SK-N-SH treated with all-trans-retinoic acid at 6 μM for 48 hours (cell line): ENCODE measurements at regions not wholly inside any gene's neighbourhood (a gene's known extent, or its start where the extent isn't known, plus 50 kb on each side); places are given as distances from the start of the nearest gene placed in this dataset.

Experiments used
- ATAC-seq: fragments of 200-7000 bp; cut with Tn5 transposase; 3 replicates; pipeline ENCODE4 v1.9.1; 2020; ENCODE audit warnings: mild to moderate bottlenecking, moderate library complexity
- ARNTL ChIP-seq: fragments of 450-650 bp; formaldehyde crosslinking; IDR thresholded peaks from 2 replicates; pipeline ENCODE4 v1.5.0; 2020; ENCODE audit warnings: low read depth, mild to moderate bottlenecking, moderate library complexity, borderline replicate concordance
- BACH2 ChIP-seq: fragments of 250-450 bp; sonication (Bioruptor Pico); IDR thresholded peaks from 2 replicates; pipeline ENCODE4 v1.9.0; 2021; ENCODE audit warnings: mild to moderate bottlenecking, borderline replicate concordance
- CSDC2 ChIP-seq: fragments of 250-450 bp; sonication (Bioruptor Pico); IDR thresholded peaks from 2 replicates; pipeline ENCODE4 v1.5.0; 2020; ENCODE audit warnings: mild to moderate bottlenecking, moderate library complexity
- ESRRG ChIP-seq: fragments of 250-450 bp; sonication (Bioruptor Pico); IDR thresholded peaks from 2 replicates; pipeline ENCODE4 v1.6.1; 2021; ENCODE audit warnings: mild to moderate bottlenecking
- ISL1 ChIP-seq: fragments of 250-450 bp; sonication (Bioruptor Pico); IDR thresholded peaks from 2 replicates; pipeline ENCODE4 v2.1.2; 2022; ENCODE audit warnings: mild to moderate bottlenecking, moderate library complexity
- OSR1 ChIP-seq: fragments of 250-450 bp; sonication (Bioruptor Pico); IDR thresholded peaks from 2 replicates; pipeline ENCODE4 v1.8.0; 2022; ENCODE audit warnings: moderate library complexity, mild to moderate bottlenecking, inconsistent platforms
- SNAI2 ChIP-seq: fragments of 250-450 bp; sonication (Bioruptor Pico); IDR thresholded peaks from 2 replicates; pipeline ENCODE4 v1.5.0; 2020; ENCODE audit warnings: mild to moderate bottlenecking, moderate library complexity
- TCF4 ChIP-seq: fragments of 250-450 bp; sonication (Bioruptor Pico); IDR thresholded peaks from 2 replicates; pipeline ENCODE4 v1.8.0; 2021; ENCODE audit warnings: mild to moderate bottlenecking, moderate library complexity, borderline replicate concordance
- TOX ChIP-seq: fragments of 250-450 bp; sonication (Bioruptor Pico); IDR thresholded peaks from 2 replicates; pipeline ENCODE4 v1.8.0; 2021; ENCODE audit warnings: mild to moderate bottlenecking, moderate library complexity, borderline replicate concordance
- ZFP3 ChIP-seq: fragments of 250-450 bp; sonication (Bioruptor Pico); IDR thresholded peaks from 2 replicates; pipeline ENCODE4 v1.5.0; 2020; ENCODE audit warnings: mild to moderate bottlenecking, moderate library complexity
- ZFP30 ChIP-seq: fragments of 450-650 bp; formaldehyde crosslinking; IDR thresholded peaks from 2 replicates; pipeline ENCODE4 v1.5.0; 2022; ENCODE audit warnings: mild to moderate bottlenecking, moderate library complexity
- ZNF565 ChIP-seq: fragments of 450-650 bp; formaldehyde crosslinking; conservative IDR thresholded peaks from 2 replicates; pipeline ENCODE4 v1.5.0; 2020; ENCODE audit warnings: low read depth, mild to moderate bottlenecking, moderate library complexity
- ZNF70 ChIP-seq: fragments of 450-650 bp; formaldehyde crosslinking; IDR thresholded peaks from 2 replicates; pipeline ENCODE4 v1.5.0; 2020; ENCODE audit warnings: mild to moderate bottlenecking, moderate library complexity
- TF ChIP-seq, protein P1 (sequence below): fragments of 250-450 bp; sonication (Bioruptor Pico); IDR thresholded peaks from 2 replicates; pipeline ENCODE4 v1.5.1; 2021; ENCODE audit warnings: mild to moderate bottlenecking, moderate library complexity
- TF ChIP-seq, protein P2 (sequence below): fragments of 250-450 bp; sonication (Bioruptor Pico); IDR thresholded peaks from 2 replicates; pipeline ENCODE4 v1.8.0; 2021; ENCODE audit warnings: low read depth, mild to moderate bottlenecking, moderate library complexity, borderline replicate concordance
- TF ChIP-seq, protein P3 (sequence below): fragments of 250-450 bp; sonication (Bioruptor Pico); IDR thresholded peaks from 2 replicates; pipeline ENCODE4 v1.5.1; 2020; ENCODE audit warnings: low read depth, mild to moderate bottlenecking, moderate library complexity
- TF ChIP-seq, protein P4 (sequence below): fragments of 250-450 bp; sonication (Bioruptor Pico); IDR thresholded peaks from 2 replicates; pipeline ENCODE4 v1.8.0; 2020; ENCODE audit warnings: mild to moderate bottlenecking, moderate library complexity, borderline replicate concordance
- TF ChIP-seq, protein P5 (sequence below): fragments of 250-450 bp; sonication (Bioruptor Pico); IDR thresholded peaks from 2 replicates; pipeline ENCODE4 v1.5.0; 2020; ENCODE audit warnings: mild to moderate bottlenecking, moderate library complexity

DNA sequence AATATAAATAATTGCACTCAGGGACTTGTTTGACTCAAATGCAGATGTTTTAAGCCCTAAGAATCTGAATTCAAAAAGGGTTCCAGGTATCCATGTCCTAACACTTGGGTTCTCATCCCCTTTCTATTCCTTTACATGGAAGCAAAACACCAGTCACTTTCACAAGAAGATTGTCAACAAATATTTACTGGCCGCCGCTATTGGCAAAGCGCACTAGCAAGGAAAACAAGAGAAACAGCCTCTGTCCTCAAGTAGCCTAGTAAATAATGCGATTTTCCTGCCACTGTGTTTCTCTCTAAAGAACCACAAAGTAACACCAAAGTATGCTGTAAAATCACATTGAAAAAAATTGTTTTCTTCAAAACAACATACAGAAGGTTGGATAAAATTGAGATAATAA lies 66.7 kb upstream of the EZH2 start:
- TF ChIP-seq, protein P1, sequence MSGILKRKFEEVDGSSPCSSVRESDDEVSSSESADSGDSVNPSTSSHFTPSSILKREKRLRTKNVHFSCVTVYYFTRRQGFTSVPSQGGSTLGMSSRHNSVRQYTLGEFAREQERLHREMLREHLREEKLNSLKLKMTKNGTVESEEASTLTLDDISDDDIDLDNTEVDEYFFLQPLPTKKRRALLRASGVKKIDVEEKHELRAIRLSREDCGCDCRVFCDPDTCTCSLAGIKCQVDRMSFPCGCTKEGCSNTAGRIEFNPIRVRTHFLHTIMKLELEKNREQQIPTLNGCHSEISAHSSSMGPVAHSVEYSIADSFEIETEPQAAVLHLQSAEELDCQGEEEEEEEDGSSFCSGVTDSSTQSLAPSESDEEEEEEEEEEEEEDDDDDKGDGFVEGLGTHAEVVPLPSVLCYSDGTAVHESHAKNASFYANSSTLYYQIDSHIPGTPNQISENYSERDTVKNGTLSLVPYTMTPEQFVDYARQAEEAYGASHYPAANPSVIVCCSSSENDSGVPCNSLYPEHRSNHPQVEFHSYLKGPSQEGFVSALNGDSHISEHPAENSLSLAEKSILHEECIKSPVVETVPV (CRISPR knock-in tag), result no peak
- no peak for TF ChIP-seq CSDC2 (CRISPR knock-in tag)
- TF ChIP-seq, protein P2, sequence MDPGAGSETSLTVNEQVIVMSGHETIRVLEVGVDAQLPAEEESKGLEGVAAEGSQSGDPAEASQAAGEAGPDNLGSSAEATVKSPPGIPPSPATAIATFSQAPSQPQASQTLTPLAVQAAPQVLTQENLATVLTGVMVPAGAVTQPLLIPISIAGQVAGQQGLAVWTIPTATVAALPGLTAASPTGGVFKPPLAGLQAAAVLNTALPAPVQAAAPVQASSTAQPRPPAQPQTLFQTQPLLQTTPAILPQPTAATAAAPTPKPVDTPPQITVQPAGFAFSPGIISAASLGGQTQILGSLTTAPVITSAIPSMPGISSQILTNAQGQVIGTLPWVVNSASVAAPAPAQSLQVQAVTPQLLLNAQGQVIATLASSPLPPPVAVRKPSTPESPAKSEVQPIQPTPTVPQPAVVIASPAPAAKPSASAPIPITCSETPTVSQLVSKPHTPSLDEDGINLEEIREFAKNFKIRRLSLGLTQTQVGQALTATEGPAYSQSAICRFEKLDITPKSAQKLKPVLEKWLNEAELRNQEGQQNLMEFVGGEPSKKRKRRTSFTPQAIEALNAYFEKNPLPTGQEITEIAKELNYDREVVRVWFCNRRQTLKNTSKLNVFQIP (CRISPR knock-in tag), result no peak
- TF ChIP-seq, protein P3, sequence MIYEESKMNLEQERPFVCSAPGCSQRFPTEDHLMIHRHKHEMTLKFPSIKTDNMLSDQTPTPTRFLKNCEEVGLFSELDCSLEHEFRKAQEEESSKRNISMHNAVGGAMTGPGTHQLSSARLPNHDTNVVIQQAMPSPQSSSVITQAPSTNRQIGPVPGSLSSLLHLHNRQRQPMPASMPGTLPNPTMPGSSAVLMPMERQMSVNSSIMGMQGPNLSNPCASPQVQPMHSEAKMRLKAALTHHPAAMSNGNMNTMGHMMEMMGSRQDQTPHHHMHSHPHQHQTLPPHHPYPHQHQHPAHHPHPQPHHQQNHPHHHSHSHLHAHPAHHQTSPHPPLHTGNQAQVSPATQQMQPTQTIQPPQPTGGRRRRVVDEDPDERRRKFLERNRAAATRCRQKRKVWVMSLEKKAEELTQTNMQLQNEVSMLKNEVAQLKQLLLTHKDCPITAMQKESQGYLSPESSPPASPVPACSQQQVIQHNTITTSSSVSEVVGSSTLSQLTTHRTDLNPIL (CRISPR knock-in tag), result no peak
- TF ChIP-seq ZNF565 (CRISPR knock-in tag), result no peak
- no peak for TF ChIP-seq TCF4 (CRISPR knock-in tag)
- no peak for TF ChIP-seq ARNTL (CRISPR knock-in tag)
- no peak for TF ChIP-seq ZNF70 (CRISPR knock-in tag)
- TF ChIP-seq, protein P4, sequence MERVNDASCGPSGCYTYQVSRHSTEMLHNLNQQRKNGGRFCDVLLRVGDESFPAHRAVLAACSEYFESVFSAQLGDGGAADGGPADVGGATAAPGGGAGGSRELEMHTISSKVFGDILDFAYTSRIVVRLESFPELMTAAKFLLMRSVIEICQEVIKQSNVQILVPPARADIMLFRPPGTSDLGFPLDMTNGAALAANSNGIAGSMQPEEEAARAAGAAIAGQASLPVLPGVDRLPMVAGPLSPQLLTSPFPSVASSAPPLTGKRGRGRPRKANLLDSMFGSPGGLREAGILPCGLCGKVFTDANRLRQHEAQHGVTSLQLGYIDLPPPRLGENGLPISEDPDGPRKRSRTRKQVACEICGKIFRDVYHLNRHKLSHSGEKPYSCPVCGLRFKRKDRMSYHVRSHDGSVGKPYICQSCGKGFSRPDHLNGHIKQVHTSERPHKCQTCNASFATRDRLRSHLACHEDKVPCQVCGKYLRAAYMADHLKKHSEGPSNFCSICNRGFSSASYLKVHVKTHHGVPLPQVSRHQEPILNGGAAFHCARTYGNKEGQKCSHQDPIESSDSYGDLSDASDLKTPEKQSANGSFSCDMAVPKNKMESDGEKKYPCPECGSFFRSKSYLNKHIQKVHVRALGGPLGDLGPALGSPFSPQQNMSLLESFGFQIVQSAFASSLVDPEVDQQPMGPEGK (CRISPR knock-in tag), result no peak
- TF ChIP-seq, protein P5, sequence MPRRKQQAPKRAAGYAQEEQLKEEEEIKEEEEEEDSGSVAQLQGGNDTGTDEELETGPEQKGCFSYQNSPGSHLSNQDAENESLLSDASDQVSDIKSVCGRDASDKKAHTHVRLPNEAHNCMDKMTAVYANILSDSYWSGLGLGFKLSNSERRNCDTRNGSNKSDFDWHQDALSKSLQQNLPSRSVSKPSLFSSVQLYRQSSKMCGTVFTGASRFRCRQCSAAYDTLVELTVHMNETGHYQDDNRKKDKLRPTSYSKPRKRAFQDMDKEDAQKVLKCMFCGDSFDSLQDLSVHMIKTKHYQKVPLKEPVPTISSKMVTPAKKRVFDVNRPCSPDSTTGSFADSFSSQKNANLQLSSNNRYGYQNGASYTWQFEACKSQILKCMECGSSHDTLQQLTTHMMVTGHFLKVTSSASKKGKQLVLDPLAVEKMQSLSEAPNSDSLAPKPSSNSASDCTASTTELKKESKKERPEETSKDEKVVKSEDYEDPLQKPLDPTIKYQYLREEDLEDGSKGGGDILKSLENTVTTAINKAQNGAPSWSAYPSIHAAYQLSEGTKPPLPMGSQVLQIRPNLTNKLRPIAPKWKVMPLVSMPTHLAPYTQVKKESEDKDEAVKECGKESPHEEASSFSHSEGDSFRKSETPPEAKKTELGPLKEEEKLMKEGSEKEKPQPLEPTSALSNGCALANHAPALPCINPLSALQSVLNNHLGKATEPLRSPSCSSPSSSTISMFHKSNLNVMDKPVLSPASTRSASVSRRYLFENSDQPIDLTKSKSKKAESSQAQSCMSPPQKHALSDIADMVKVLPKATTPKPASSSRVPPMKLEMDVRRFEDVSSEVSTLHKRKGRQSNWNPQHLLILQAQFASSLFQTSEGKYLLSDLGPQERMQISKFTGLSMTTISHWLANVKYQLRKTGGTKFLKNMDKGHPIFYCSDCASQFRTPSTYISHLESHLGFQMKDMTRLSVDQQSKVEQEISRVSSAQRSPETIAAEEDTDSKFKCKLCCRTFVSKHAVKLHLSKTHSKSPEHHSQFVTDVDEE (CRISPR knock-in tag), result no peak
- no peak for TF ChIP-seq SNAI2 (CRISPR knock-in tag)
- TF ChIP-seq OSR1 (CRISPR knock-in tag), result no peak
- no peak for TF ChIP-seq TOX (CRISPR knock-in tag)
- TF ChIP-seq BACH2, result no peak
- TF ChIP-seq ZFP30 (CRISPR knock-in tag), result no peak
- TF ChIP-seq ESRRG (CRISPR knock-in tag), result no peak
- no peak for ATAC-seq

DNA sequence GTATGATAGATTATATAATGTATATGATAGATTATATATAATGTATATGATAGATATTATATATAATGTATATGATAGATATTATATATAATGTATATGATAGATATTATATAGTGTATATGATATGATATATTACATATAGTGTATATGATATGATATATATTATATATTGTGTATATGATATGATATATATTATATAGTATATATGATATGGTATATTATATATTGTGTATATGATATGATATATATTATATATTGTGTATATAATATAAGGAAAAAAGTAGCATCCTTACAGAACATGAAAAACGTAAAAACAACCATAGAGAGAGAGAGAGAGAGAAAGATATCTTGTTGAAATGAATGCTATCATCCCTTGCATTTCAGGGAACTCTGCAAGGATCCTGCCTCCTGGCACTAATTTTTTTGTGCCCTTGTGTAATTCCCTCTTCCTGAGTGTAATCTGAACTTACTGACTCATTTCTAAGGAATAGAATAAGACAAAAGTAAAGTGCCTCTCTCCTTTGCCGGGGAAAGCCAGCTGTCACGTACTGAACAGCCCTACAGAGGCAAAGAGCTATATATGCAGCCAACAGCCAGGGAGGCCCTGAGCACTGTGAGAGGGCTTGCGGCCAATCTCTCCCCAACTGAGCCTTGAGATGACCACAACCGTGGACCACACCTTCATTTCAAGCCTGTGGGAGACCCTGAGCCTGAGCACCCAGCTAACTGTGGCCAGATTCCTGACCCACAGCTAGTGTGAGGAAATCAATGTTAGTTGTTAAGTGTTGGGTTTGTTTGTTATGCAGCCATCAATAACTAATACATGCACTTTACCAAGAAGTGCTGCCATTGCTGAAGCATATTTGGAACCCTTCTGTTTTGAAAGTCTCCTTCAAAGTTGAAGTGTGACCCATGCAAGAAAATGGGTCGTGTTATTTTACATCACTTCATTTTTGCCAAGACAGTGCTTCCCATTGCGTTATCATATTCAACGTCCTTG lies 61.1 kb upstream of the EZH2 start:
- TF ChIP-seq TOX (CRISPR knock-in tag) (no peak), ARNTL (CRISPR knock-in tag) (no peak), ISL1 (CRISPR knock-in tag) (no peak), ZFP3 (CRISPR knock-in tag) (no peak), SNAI2 (CRISPR knock-in tag) (no peak)
- TF ChIP-seq, protein P5 (CRISPR knock-in tag), result no peak
- TF ChIP-seq, all 23 proteins: peak for 0
- ATAC-seq, result peak; percentile 34
